ENCODE measurements at regions not wholly inside any gene's neighbourhood (a gene's known extent, or its start where the extent isn't known, plus 50 kb on each side); places are given as distances from the start of the nearest gene placed in this dataset.

DNA sequence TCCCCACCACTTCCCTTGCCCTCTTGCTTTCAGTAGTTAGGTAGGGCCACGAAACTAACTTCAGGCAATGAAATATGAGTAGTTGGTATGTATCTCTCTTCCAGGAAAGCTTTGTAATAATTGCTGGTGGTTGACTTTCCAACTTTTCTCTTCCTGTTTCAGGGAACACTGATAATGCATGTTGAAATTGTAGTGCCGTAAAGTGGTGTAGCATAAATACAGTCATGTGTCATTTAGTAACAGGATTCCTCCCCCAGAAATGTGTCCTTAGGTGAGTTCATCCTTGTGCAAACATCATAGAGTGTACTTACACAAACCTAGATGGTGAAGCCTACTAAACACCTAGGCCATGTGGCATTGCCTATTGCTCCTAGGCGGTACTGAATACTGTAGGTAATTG lies 429.2 kb downstream of the PID1 start:
- H3K36me3 Mint-ChIP-seq (ENCODE audit: low read depth), result no peaks in the 10 kb centered on the region
- H3K27me3 Mint-ChIP-seq (ENCODE audit: low read depth), result no peaks in the 10 kb centered on the region
- H3K9me3 Mint-ChIP-seq, result peaks cover 8% of the 10 kb centered on the region
- no peak overlapping the region for H3K4me3 Mint-ChIP-seq
- no peaks in the 10 kb centered on the region for H3K4me1 Mint-ChIP-seq (ENCODE audit: low read depth)
- no peak overlapping the region for H3K27ac Mint-ChIP-seq

GRCh38 chr2:228841475-228841874 lies 429.6 kb downstream of the PID1 start:
- Mint-ChIP-seq H3K4me1 (ENCODE audit: low read depth) (no peaks in the 10 kb centered on the region), H3K36me3 (ENCODE audit: low read depth) (no peaks in the 10 kb centered on the region), H3K27ac (no peak overlapping the region), H3K4me3 (no peak overlapping the region), H3K9me3 (peaks cover 8% of the 10 kb centered on the region), H3K27me3 (ENCODE audit: low read depth) (no peaks in the 10 kb centered on the region)

- Mint-ChIP-seq H3K27ac (no peak overlapping the region), H3K27me3 (ENCODE audit: low read depth) (no peaks in the 10 kb centered on the region), H3K9me3 (peaks cover 8% of the 10 kb centered on the region), H3K36me3 (ENCODE audit: low read depth) (no peaks in the 10 kb centered on the region), H3K4me3 (no peak overlapping the region), H3K4me1 (ENCODE audit: low read depth) (no peaks in the 10 kb centered on the region)
These were observed 430.4 kb downstream of the PID1 start for GRCh38 chr2:228840743-228841114.

GRCh38 chr2:228840113-228840742 lies 430.9 kb downstream of the PID1 start:
- Mint-ChIP-seq H3K4me3 (no peak overlapping the region), H3K27me3 (ENCODE audit: low read depth) (no peaks in the 10 kb centered on the region), H3K27ac (no peak overlapping the region), H3K4me1 (ENCODE audit: low read depth) (no peaks in the 10 kb centered on the region), H3K36me3 (ENCODE audit: low read depth) (no peaks in the 10 kb centered on the region), H3K9me3 (peaks cover 8% of the 10 kb centered on the region)

DNA sequence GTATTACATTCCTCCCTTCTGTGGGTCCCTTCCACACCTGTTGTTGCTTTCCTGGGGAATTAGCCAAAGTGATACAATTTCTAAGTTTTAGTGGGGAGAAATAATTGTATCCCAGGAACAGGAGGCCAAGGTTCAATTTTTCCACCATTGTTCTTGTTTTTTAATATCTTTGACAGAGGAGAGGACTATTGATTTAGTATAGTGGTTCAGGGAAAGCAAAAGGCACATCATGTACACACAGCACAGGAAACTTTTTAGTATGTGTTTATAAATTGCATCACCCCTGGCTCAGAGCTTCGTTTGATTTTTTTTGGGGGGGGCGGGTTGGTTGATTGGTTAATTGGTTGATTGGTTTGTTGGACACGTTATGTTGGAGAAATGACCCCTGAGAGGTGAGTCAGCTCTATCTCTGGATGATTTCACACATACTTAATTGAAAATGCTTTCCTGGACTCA lies 431.6 kb downstream of the PID1 start:
- no peaks in the 10 kb centered on the region for H3K4me1 Mint-ChIP-seq (ENCODE audit: low read depth)
- H3K9me3 Mint-ChIP-seq, result peaks cover 11% of the 10 kb centered on the region
- no peak overlapping the region for H3K4me3 Mint-ChIP-seq

GRCh38 chr2:228838819-228839218 lies 432.3 kb downstream of the PID1 start:
- Mint-ChIP-seq H3K36me3 (ENCODE audit: low read depth) (no peaks in the 10 kb centered on the region), H3K9me3 (peaks cover 11% of the 10 kb centered on the region), H3K4me1 (ENCODE audit: low read depth) (no peaks in the 10 kb centered on the region), H3K27ac (no peak overlapping the region), H3K27me3 (ENCODE audit: low read depth) (no peaks in the 10 kb centered on the region), H3K4me3 (no peak overlapping the region)

More for the DNA sequence above, 431.6 kb downstream of the PID1 start:
- Mint-ChIP-seq H3K27me3 (ENCODE audit: low read depth) (no peaks in the 10 kb centered on the region), H3K27ac (no peak overlapping the region), H3K36me3 (ENCODE audit: low read depth) (no peaks in the 10 kb centered on the region)

- Mint-ChIP-seq H3K4me3 (no peak overlapping the region), H3K27ac (no peak overlapping the region), H3K27me3 (ENCODE audit: low read depth) (no peaks in the 10 kb centered on the region), H3K4me1 (ENCODE audit: low read depth) (no peaks in the 10 kb centered on the region), H3K9me3 (peaks cover 14% of the 10 kb centered on the region), H3K36me3 (ENCODE audit: low read depth) (no peaks in the 10 kb centered on the region)
These were observed 442.7 kb downstream of the PID1 start for GRCh38 chr2:228828397-228828796.

GRCh38 chr2:228827056-228827700 lies 443.9 kb downstream of the PID1 start:
- Mint-ChIP-seq H3K27me3 (ENCODE audit: low read depth) (no peaks in the 10 kb centered on the region), H3K9me3 (peaks cover 15% of the 10 kb centered on the region), H3K36me3 (ENCODE audit: low read depth) (no peaks in the 10 kb centered on the region), H3K27ac (no peak overlapping the region), H3K4me3 (no peak overlapping the region), H3K4me1 (ENCODE audit: low read depth) (no peaks in the 10 kb centered on the region)

DNA sequence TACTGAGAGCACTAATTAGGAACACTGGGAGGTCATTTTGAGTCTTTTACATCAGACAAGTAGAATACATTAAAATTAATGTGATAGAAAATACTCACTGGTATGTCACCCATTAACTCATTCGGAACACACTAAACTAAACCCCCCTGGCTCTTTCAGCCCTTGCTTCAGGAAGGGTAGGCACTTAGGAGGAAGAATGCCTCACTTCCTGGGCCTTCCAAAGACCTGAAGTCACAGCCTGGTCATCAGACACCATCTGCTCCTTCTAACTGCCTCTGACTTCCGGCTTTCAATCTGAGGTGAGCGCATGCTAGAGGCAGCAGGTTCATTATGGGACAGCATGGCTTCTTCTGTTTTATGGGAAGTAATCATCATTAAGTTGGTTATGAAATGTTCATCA lies 451.4 kb downstream of the PID1 start:
- H3K9me3 Mint-ChIP-seq, result peaks cover 11% of the 10 kb centered on the region
- H3K36me3 Mint-ChIP-seq (ENCODE audit: low read depth), result no peaks in the 10 kb centered on the region
- H3K27me3 Mint-ChIP-seq (ENCODE audit: low read depth), result no peaks in the 10 kb centered on the region
- H3K27ac Mint-ChIP-seq, result no peak overlapping the region
- no peak overlapping the region for H3K4me3 Mint-ChIP-seq
- H3K4me1 Mint-ChIP-seq (ENCODE audit: low read depth), result no peaks in the 10 kb centered on the region

DNA sequence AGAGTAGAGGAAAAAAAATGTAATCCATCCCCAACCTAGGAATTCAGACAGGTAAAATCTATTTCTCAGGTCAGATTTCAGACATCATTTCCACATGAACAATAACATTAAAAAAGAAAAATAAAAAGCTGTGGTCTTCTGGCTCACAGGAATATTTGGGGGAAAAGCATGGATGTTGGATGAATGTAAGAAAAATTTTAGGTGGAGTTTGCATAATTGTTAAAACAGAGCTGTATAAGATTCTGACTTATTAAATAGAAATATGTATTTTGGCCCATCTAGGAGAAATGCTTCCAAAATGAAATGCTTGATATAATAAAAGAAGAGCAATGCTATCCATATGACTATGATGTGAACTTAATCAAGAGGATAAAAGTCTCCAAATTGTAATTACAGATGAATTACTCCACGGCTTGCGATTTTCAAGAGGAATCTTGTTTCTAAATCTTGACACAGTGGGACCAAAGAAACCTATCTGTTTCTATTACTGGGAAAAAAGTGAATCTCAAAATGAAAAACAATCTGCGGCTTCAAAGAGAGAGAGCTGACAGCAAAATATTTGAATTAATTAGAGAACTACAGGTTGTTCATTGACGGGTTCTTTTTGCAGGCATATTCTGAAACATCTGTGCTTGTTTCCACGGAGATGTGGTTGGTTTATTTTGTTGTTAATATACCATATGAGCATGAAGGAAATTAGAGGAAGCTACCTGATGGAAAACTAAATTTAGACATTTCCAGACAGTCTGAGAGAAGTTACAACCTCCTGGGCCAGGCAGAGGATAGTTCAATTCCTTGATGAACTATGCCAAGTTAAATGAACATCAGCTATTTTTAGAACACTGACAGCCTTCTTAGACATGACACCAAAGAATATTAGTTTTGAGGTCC lies 468.7 kb downstream of the PID1 start:
- H3K4me3 Mint-ChIP-seq, result no peak overlapping the region
- H3K4me1 Mint-ChIP-seq (ENCODE audit: low read depth), result no peaks in the 10 kb centered on the region
- H3K9me3 Mint-ChIP-seq, result no peaks in the 10 kb centered on the region
- H3K27me3 Mint-ChIP-seq (ENCODE audit: low read depth), result no peaks in the 10 kb centered on the region
- no peaks in the 10 kb centered on the region for H3K36me3 Mint-ChIP-seq (ENCODE audit: low read depth)
- H3K27ac Mint-ChIP-seq, result no peak overlapping the region

DNA sequence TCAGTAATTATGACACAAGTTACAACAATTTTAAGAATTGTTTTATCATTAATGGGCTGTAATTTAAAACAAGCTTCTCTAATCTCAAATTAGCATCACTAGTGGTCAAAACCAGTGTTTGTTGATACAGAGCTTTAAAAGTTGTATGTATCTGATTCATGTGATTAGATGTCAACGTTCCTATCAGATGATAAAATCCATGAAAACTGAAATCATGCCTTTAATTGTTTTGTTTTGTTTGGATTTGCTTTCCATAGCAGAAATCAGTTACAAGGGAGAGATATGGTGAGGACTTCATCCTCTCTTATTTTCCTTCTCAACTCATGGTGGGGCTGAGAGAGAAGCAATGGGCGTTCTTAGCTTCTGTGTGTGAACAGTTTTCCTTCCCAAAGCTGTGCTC lies 469.6 kb downstream of the PID1 start:
- H3K27ac Mint-ChIP-seq, result no peak overlapping the region
- no peak overlapping the region for H3K4me3 Mint-ChIP-seq
- no peaks in the 10 kb centered on the region for H3K9me3 Mint-ChIP-seq
- no peaks in the 10 kb centered on the region for H3K36me3 Mint-ChIP-seq (ENCODE audit: low read depth)
- H3K27me3 Mint-ChIP-seq (ENCODE audit: low read depth), result no peaks in the 10 kb centered on the region
- H3K4me1 Mint-ChIP-seq (ENCODE audit: low read depth), result no peaks in the 10 kb centered on the region

GRCh38 chr2:228799208-228799588 lies 471.9 kb downstream of the PID1 start:
- H3K4me3 Mint-ChIP-seq, result no peak overlapping the region
- H3K36me3 Mint-ChIP-seq (ENCODE audit: low read depth), result no peaks in the 10 kb centered on the region
- no peaks in the 10 kb centered on the region for H3K4me1 Mint-ChIP-seq (ENCODE audit: low read depth)
- H3K27ac Mint-ChIP-seq, result no peak overlapping the region
- H3K27me3 Mint-ChIP-seq (ENCODE audit: low read depth), result no peaks in the 10 kb centered on the region
- H3K9me3 Mint-ChIP-seq, result peaks cover 5% of the 10 kb centered on the region

GRCh38 chr2:228798458-228799207 lies 472.5 kb downstream of the PID1 start:
- Mint-ChIP-seq H3K4me3 (no peak overlapping the region), H3K4me1 (ENCODE audit: low read depth) (no peaks in the 10 kb centered on the region), H3K9me3 (peaks cover 9% of the 10 kb centered on the region), H3K36me3 (ENCODE audit: low read depth) (no peaks in the 10 kb centered on the region), H3K27me3 (ENCODE audit: low read depth) (no peaks in the 10 kb centered on the region), H3K27ac (no peak overlapping the region)

DNA sequence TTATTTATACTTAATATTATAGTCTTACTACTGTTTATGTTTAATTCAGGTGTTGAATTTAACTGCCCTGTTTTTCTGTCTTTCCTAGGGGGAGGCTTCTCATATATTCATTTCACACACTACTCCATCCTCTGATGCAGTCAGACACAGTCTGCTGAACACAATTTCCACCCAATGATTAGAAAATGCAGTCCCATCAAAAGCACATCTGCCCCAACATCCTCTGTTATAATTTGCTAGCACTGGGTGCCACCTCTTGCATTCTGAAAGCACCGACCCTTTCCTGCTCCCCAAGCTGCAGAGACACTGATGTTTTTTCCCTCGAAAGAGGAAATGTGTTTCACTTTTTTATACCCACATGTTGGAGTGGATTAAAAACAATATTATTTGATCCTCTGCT lies 474.7 kb downstream of the PID1 start:
- Mint-ChIP-seq H3K4me1 (ENCODE audit: low read depth) (no peaks in the 10 kb centered on the region), H3K36me3 (ENCODE audit: low read depth) (no peaks in the 10 kb centered on the region), H3K27ac (no peak overlapping the region), H3K27me3 (ENCODE audit: low read depth) (no peaks in the 10 kb centered on the region), H3K4me3 (no peak overlapping the region), H3K9me3 (peaks cover 10% of the 10 kb centered on the region)

All from T-helper 1 cell treated with Interleukin-12 subunit alpha and Interleukin-12 subunit beta and Interleukin-4 antibody, amounts not matched to agents 30 μg/mL and 1 μg/mL, for 36 hours (primary cell).